NCI-H460 (cell line): ENCODE measurements at regions not wholly inside any gene's neighbourhood (a gene's known extent, or its start where the extent isn't known, plus 50 kb on each side); places are given as distances from the start of the nearest gene placed in this dataset.
"Not testable (repeated sequence)": the region's sequence is repeated elsewhere in the genome, so short reads cannot be mapped to it uniquely, and the experiment has no call there.

Experiments
- DNase-seq: peaks from one replicate; pipeline ENCODE4 v3.0.0-alpha.2; 2016; ENCODE audit warnings: low read depth; ENCODE audit errors: extremely low read depth

- no peak for DNase-seq
These were observed 69.3 kb downstream of the SHANK2 start for GRCh38 chr11:71182791-71183677.

- DNase-seq = no peak
These were observed 70.8 kb downstream of the SHANK2 start for GRCh38 chr11:71181566-71181965.

- no peak for DNase-seq
These were observed 71.5 kb downstream of the SHANK2 start for GRCh38 chr11:71180694-71181470.

GRCh38 chr11:71179877-71180605 lies 72.3 kb downstream of the SHANK2 start:
- no peak for DNase-seq

GRCh38 chr11:71178076-71178475 lies 74.3 kb downstream of the SHANK2 start:
- no peak for DNase-seq

- no peak for DNase-seq
These were observed 75.6 kb downstream of the SHANK2 start for GRCh38 chr11:71176812-71177211.

GRCh38 chr11:71173709-71174108 lies 78.7 kb downstream of the SHANK2 start:
- DNase-seq = no peak

GRCh38 chr11:71172680-71173079 lies 79.7 kb downstream of the SHANK2 start:
- no peak for DNase-seq

GRCh38 chr11:71171576-71171975 lies 80.8 kb downstream of the SHANK2 start:
- no peak for DNase-seq

- DNase-seq = no peak
These were observed 81.6 kb downstream of the SHANK2 start for GRCh38 chr11:71170624-71171423.

- no peak for DNase-seq
These were observed 83.1 kb downstream of the SHANK2 start for GRCh38 chr11:71169313-71169712.

GRCh38 chr11:71167814-71168213 lies 84.6 kb downstream of the SHANK2 start:
- not testable (repeated sequence) for DNase-seq

GRCh38 chr11:71165771-71166170 lies 86.6 kb downstream of the SHANK2 start:
- DNase-seq = no peak

GRCh38 chr11:71164621-71165020 lies 87.8 kb downstream of the SHANK2 start:
- no peak for DNase-seq

GRCh38 chr11:71164186-71164585 lies 88.2 kb downstream of the SHANK2 start:
- no peak for DNase-seq

GRCh38 chr11:71163371-71163770 lies 89.0 kb downstream of the SHANK2 start:
- no peak for DNase-seq

GRCh38 chr11:71158936-71159335 lies 93.4 kb downstream of the SHANK2 start:
- no peak for DNase-seq

GRCh38 chr11:71157676-71158075 lies 94.7 kb downstream of the SHANK2 start:
- not testable (repeated sequence) for DNase-seq

GRCh38 chr11:71156301-71156700 lies 96.1 kb downstream of the SHANK2 start:
- DNase-seq = no peak

GRCh38 chr11:71155846-71156245 lies 96.5 kb downstream of the SHANK2 start:
- DNase-seq = no peak
